CD4-positive, alpha-beta T cell treated with Interleukin-1 beta for 1 hour (primary cell): ENCODE measurements at regions not wholly inside any gene's neighbourhood (a gene's known extent, or its start where the extent isn't known, plus 50 kb on each side); places are given as distances from the start of the nearest gene placed in this dataset.

ENCODE experiments used
- DNase-seq, 2 donors: peaks; one replicate each; pipeline ENCODE4 v3.0.0-alpha.2; 2020 to 2022

- DNase-seq = no peak
Observed at GRCh38 chr5:93096561-93096960, 484.5 kb downstream of the NR2F1-AS1 start.

- DNase-seq = no peak
Observed at GRCh38 chr5:93092349-93093105, 488.5 kb downstream of the NR2F1-AS1 start.

- no peak for DNase-seq
Observed at GRCh38 chr5:93090698-93091097, 490.3 kb downstream of the NR2F1-AS1 start.

GRCh38 chr5:93088592-93089389 is 492.2 kb downstream of the NR2F1-AS1 start:
- no peak for DNase-seq

GRCh38 chr5:93087326-93087725 is 493.7 kb downstream of the NR2F1-AS1 start:
- no peak for DNase-seq

- DNase-seq = no peak
Observed at GRCh38 chr5:93082981-93083380, 498.0 kb downstream of the NR2F1-AS1 start.

GRCh38 chr5:93079046-93079445 is 502.0 kb downstream of the NR2F1-AS1 start:
- no peak for DNase-seq

- DNase-seq = no peak
Observed at GRCh38 chr5:93078082-93079038, 502.7 kb downstream of the NR2F1-AS1 start.

GRCh38 chr5:93076566-93076965 is 504.5 kb downstream of the NR2F1-AS1 start:
- no peak for DNase-seq

GRCh38 chr5:93076096-93076495 is 504.9 kb downstream of the NR2F1-AS1 start:
- DNase-seq = no peak

GRCh38 chr5:93073547-93073946 is 507.5 kb downstream of the NR2F1-AS1 start:
- DNase-seq = no peak

- DNase-seq = no peak
Observed at GRCh38 chr5:93072831-93073459, 508.1 kb downstream of the NR2F1-AS1 start.

GRCh38 chr5:93071710-93072109 is 509.3 kb downstream of the NR2F1-AS1 start:
- DNase-seq = no peak

- no peak for DNase-seq
Observed at GRCh38 chr5:93070938-93071337, 510.1 kb downstream of the NR2F1-AS1 start.

- no peak for DNase-seq
Observed at GRCh38 chr5:93069276-93069675, 511.7 kb downstream of the NR2F1-AS1 start.

- DNase-seq = no peak
Observed at GRCh38 chr5:93062548-93062947, 518.5 kb downstream of the NR2F1-AS1 start.

- no peak for DNase-seq
Observed at GRCh38 chr5:93058309-93058708, 522.7 kb downstream of the NR2F1-AS1 start.

- no peak for DNase-seq
Observed at GRCh38 chr5:93057311-93057710, 523.7 kb downstream of the NR2F1-AS1 start.

GRCh38 chr5:93055971-93056370 is 525.0 kb downstream of the NR2F1-AS1 start:
- no peak for DNase-seq

GRCh38 chr5:93055561-93055960 is 525.5 kb downstream of the NR2F1-AS1 start:
- no peak for DNase-seq

- DNase-seq = no peak
Observed at GRCh38 chr5:93054424-93055163, 526.4 kb downstream of the NR2F1-AS1 start.

GRCh38 chr5:93053825-93054224 is 527.2 kb downstream of the NR2F1-AS1 start:
- DNase-seq = no peak
